Cardiac muscle cell (in vitro differentiated cells and primary cell): ENCODE measurements at regions not wholly inside any gene's neighbourhood (a gene's known extent, or its start where the extent isn't known, plus 50 kb on each side); places are given as distances from the start of the nearest gene placed in this dataset.
A peak's percentile ranks its signal among the peaks of the same experiment; 100 is the strongest.

ENCODE experiments used
- DNase-seq, 2 donors: peaks; one replicate each; pipeline versions ENCODE4 v3.0.0 to v3.0.0-alpha.2; 2010 to 2017; ENCODE audit warnings: low read depth in 1 of 2, low spot score in 1 of 2
- H3K27ac ChIP-seq: fragments of 200-600 bp; sonication (generic); 2 replicates; pipeline ENCODE4 v1.5.1; 2016
- H3K27me3 ChIP-seq: fragments of 200-600 bp; sonication (generic); 2 replicates; pipeline ENCODE4 v1.6.0; 2016; ENCODE audit warnings: control low read depth
- H3K36me3 ChIP-seq: fragments of 200-600 bp; sonication (generic); 2 replicates; pipeline ENCODE4 v1.5.1; 2016; ENCODE audit warnings: control low read depth
- H3K4me1 ChIP-seq: fragments of 200-600 bp; sonication (generic); 2 replicates; pipeline ENCODE4 v1.8.1; 2017; ENCODE audit warnings: low read depth, mild to moderate bottlenecking, mixed run types
- H3K4me3 ChIP-seq: fragments of 200-600 bp; sonication (generic); 2 replicates; pipeline ENCODE4 v1.5.1; 2016; ENCODE audit warnings: mild to moderate bottlenecking
- H3K9me3 ChIP-seq: fragments of 200-600 bp; sonication (generic); 2 replicates; pipeline ENCODE4 v1.5.1; 2017; ENCODE audit warnings: low read depth, mild to moderate bottlenecking, control low read depth
- TF ChIP-seq, protein P1 (sequence below): IDR thresholded peaks from 2 replicates; pipeline ENCODE4 v1.5.1; 2012; ENCODE audit warnings: low read depth, mild to moderate bottlenecking, low read length

DNA sequence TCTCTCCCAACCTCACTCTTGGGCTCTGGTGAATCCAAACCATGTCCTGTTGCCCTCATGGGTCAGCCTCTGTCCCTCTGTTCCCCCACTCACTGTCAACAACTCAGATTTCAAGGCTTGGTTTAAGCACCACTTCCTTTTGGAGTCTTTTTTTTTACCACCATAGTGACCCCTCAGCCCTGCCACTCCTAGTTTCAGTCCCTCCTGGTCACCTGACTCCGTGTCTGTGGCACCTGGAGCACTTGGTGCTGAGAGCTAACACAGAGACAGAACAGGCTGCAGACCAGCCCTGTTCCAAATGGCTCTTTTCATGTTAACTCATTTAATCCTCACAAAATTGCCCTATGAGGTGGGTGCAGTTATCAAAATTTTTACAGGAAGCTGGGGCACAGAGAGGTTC, 53.6 kb upstream of the SMNDC1 start:
- TF ChIP-seq, protein P1, sequence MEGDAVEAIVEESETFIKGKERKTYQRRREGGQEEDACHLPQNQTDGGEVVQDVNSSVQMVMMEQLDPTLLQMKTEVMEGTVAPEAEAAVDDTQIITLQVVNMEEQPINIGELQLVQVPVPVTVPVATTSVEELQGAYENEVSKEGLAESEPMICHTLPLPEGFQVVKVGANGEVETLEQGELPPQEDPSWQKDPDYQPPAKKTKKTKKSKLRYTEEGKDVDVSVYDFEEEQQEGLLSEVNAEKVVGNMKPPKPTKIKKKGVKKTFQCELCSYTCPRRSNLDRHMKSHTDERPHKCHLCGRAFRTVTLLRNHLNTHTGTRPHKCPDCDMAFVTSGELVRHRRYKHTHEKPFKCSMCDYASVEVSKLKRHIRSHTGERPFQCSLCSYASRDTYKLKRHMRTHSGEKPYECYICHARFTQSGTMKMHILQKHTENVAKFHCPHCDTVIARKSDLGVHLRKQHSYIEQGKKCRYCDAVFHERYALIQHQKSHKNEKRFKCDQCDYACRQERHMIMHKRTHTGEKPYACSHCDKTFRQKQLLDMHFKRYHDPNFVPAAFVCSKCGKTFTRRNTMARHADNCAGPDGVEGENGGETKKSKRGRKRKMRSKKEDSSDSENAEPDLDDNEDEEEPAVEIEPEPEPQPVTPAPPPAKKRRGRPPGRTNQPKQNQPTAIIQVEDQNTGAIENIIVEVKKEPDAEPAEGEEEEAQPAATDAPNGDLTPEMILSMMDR = no peak
- Histone ChIP-seq H3K9me3 (no peaks in the 10 kb centered on the region), H3K27ac (no peak overlapping the region), H3K4me1 (peaks cover 17% of the 10 kb centered on the region), H3K36me3 (no peaks in the 10 kb centered on the region), H3K4me3 (no peak overlapping the region), H3K27me3 (no peaks in the 10 kb centered on the region)
- DNase-seq = no peak

DNA sequence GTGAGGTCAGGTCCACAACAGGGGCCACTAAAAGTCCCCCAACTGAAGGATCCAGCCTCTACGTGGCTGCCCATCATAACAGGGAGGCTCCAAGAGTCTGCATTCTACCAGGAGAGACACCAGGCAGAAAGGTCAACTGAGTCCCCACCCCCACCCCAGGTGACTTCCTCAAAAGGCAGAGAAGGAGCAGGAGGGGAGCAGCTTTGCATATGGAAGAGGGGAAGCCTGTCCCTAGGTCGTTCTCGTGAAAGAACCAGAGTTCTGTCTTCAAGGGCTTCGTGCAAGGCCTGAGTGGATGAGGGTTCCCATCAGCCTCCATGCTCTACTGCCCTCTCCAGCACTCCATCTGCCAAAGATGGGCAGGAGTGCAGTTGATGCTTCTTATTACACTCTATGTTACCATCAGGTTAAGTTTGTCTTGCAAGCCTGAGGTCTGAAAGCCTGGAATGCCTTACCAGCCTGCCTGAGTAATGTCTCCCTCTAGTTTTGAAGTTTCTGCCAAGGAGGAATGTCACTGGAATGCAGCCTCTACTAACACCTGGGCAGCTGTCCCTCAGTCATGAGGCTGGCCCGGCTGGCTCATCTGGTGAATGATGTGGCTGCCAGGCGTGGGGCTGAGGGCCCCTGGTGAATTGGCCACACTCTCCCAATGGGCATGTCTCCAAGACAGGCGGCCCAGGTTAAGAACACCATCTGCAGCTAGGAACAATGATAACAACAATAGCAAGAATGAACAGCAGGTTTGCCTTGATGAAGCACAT, 54.3 kb upstream of the SMNDC1 start:
- Histone ChIP-seq H3K36me3 (no peaks in the 10 kb centered on the region), H3K4me1 (peaks cover 13% of the 10 kb centered on the region), H3K9me3 (no peaks in the 10 kb centered on the region), H3K4me3 (no peak overlapping the region), H3K27me3 (no peaks in the 10 kb centered on the region), H3K27ac (no peak overlapping the region)
- peak in 1 of 2 donors; percentile 48 for DNase-seq
- TF ChIP-seq, protein P1 = no peak

DNA sequence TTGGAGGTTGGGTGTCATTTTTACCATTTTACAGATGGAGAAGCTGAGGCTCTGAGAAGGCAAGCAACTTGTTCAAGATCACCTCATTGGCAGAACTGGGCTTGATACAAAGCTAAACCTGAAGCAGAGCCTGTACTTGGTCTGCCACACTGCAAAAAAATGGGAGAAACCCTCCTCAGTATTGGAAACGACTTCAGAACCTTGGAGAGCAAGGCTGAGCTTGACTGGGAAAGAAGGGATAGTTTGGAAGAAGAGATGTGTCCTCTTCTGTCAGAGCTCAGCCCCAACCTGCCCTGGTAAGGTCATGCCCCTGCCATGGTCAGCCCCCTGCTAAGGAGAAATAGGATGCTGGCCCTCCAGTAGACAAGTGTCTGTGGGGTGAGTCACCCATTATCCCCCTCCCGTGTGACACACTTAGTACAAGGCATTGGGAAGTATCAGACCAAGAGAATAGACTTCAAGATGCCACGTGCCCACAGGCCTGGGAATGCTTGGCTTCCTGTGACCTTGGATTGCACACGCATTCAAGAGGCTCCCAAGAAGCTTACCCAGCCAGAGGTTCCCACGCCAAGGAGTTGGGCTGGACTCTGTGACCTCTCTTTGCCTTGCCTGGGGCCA, 56.2 kb upstream of the SMNDC1 start:
- TF ChIP-seq, protein P1 = no peak
- Histone ChIP-seq H3K4me3 (no peak overlapping the region), H3K27ac (no peak overlapping the region), H3K4me1 (peaks cover 13% of the 10 kb centered on the region), H3K9me3 (no peaks in the 10 kb centered on the region), H3K36me3 (no peaks in the 10 kb centered on the region), H3K27me3 (no peaks in the 10 kb centered on the region)
- peak in 1 of 2 donors; percentile 54 for DNase-seq

DNA sequence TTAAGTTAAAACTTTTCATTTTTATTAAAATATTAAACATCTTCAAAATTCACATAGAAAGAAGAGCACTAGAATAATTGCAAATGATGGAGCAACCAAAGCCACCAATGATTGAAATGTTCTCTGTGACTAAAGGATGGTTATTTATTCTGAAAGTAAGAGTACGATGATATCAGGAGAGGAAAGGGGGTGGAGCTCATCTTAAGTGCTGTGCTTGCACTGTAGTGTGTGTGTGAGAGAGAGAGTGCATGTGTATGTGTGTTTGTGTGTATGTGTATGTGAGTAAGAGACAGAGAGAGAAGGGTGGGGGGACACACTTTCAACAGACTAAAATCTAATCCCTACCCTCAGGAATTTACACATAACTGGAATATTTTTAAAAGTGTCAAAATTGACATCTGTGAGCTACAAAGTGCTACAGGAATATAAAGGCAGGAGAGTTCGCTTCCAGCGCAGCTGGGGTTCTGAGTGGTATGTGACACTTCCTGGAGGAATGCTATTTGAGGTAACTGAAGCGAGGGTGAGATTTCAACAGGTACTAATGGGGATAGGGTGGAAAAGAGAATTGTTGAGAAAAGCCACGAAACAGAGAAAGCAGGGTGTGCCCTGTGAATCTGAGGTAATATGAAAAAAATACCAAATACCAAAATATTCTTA, 57.2 kb upstream of the SMNDC1 start:
- H3K27ac ChIP-seq = no peak overlapping the region
- H3K36me3 ChIP-seq = no peaks in the 10 kb centered on the region
- peaks cover 13% of the 10 kb centered on the region for H3K4me1 ChIP-seq
- DNase-seq = peak in 1 of 2 donors; percentile 49
- H3K27me3 ChIP-seq = no peaks in the 10 kb centered on the region
- no peak overlapping the region for H3K4me3 ChIP-seq
- TF ChIP-seq, protein P1 = no peak
- no peaks in the 10 kb centered on the region for H3K9me3 ChIP-seq

DNA sequence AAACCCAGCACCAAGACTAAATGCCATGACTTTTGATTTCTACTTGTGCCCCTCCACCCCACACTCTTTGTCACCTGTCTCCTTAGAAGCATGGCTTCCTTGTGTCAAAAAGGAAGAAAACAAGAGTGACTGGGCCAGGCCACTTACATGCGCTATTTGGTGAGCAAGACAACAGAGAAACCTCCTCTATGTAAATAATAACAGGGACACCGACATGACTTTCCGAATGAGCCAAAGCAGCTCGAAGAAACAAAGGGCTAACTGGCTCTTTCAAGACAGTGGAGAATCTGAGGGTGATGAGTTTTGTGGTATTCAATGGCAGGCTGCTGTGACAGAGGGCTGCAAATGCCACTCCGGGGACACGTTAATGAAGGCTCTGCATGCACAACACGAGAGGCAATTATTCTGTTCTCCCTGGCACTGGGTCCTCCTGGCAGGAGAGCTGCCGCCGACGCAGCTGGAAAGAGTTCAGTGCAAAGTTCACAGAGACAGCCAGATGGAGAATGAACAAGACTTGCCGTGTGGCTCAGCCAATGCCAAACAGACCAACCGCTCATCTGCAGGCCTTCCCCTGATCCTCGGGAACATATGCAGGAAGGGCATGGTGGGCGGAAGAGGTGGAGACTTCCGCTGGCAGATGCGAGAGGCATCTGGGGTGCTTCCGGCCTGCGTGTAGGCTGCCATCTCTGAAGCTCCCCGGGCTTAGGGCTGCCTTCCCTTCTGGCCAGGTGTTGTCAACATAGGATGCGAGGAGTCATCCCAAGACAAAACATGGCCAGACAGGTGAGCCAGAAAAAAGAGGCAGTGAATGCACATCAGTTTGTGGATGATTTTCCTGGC, 59.1 kb upstream of the SMNDC1 start:
- H3K27ac ChIP-seq = no peak overlapping the region
- H3K4me3 ChIP-seq = no peak overlapping the region
- H3K27me3 ChIP-seq = no peaks in the 10 kb centered on the region
- H3K4me1 ChIP-seq = peaks cover 18% of the 10 kb centered on the region
- TF ChIP-seq, protein P1 = no peak
- DNase-seq = no peak
- H3K36me3 ChIP-seq = no peaks in the 10 kb centered on the region
- no peaks in the 10 kb centered on the region for H3K9me3 ChIP-seq
